ENCODE measurements at regions not wholly inside any gene's neighbourhood (a gene's known extent, or its start where the extent isn't known, plus 50 kb on each side); places are given as distances from the start of the nearest gene placed in this dataset.

GRCh38 chr3:25324954-25325655 lies 103.0 kb upstream of the RARB start:
- DNase-seq: no peak

- DNase-seq: no peak
Observed at GRCh38 chr3:25335356-25335755, 92.7 kb upstream of the RARB start.

GRCh38 chr3:25338158-25338725 lies 89.8 kb upstream of the RARB start:
- no peak for DNase-seq

GRCh38 chr3:25339225-25339624 lies 88.8 kb upstream of the RARB start:
- DNase-seq: no peak

GRCh38 chr3:25344670-25345069 lies 83.4 kb upstream of the RARB start:
- no peak for DNase-seq

- DNase-seq: no peak
Observed at GRCh38 chr3:25349095-25349494, 79.0 kb upstream of the RARB start.

GRCh38 chr3:25349828-25350724 lies 78.0 kb upstream of the RARB start:
- no peak for DNase-seq

GRCh38 chr3:25350725-25351114 lies 77.3 kb upstream of the RARB start:
- no peak for DNase-seq

- DNase-seq: no peak
Observed at GRCh38 chr3:25354071-25354470, 74.0 kb upstream of the RARB start.

GRCh38 chr3:25355034-25355885 lies 72.8 kb upstream of the RARB start:
- no peak for DNase-seq

- no peak for DNase-seq
Observed at GRCh38 chr3:25355998-25356397, 72.1 kb upstream of the RARB start.

- DNase-seq: no peak
Observed at GRCh38 chr3:25362118-25362517, 65.9 kb upstream of the RARB start.

- no peak for DNase-seq
Observed at GRCh38 chr3:25365636-25366035, 62.4 kb upstream of the RARB start.

- DNase-seq: no peak
Observed at GRCh38 chr3:25367025-25367424, 61.0 kb upstream of the RARB start.

- DNase-seq: no peak
Observed at GRCh38 chr3:25372167-25372566, 55.9 kb upstream of the RARB start.

- DNase-seq: no peak
Observed at GRCh38 chr3:25376340-25376739, 51.7 kb upstream of the RARB start.

- DNase-seq: no peak
Observed at GRCh38 chr3:25377042-25377441, 51.0 kb upstream of the RARB start.

Data from suppressor macrophage treated with lipopolysaccharide for 4 hours (primary cell).